ENCODE measurements at regions not wholly inside any gene's neighbourhood (a gene's known extent, or its start where the extent isn't known, plus 50 kb on each side); places are given as distances from the start of the nearest gene placed in this dataset.

DNA sequence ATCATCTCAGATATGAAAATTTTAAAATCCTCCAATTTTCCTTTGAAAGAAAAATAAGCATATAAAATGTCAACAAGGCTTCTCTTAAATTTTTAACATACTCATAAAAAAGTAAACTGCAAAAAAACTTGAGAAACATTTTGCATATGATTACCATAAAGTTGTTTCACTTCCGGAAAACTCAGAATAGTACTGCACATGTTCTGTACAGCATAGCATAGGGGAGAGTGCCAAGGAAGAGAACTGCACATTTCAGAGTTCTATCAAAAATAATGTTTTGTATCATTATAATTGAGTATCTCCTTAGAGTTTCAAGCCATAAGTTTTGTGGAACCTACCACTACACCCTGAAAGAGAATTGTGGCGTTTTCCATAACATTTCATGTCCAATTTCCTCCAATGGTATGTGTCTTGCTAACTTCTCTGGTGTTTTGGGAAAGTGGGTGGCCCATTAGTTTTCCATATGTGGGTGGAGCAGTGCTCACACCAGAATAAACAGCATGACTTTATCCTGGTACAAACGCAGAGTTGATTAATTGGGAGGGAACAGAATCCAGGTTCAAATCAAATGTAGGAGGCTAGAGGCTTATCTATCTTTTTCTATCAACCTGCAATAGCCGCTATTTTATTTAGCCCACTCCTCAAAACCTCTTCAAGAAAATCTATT, 430.9 kb downstream of the LMO4 start:
- in situ Hi-C loops (cut with HindIII; ENCODE audit: low pct_unique_long_range_greater_than_20kb, low sequenced_read_pairs): no loop called here
- DNase-seq (ENCODE audit: low read depth, low spot score): no peak

DNA sequence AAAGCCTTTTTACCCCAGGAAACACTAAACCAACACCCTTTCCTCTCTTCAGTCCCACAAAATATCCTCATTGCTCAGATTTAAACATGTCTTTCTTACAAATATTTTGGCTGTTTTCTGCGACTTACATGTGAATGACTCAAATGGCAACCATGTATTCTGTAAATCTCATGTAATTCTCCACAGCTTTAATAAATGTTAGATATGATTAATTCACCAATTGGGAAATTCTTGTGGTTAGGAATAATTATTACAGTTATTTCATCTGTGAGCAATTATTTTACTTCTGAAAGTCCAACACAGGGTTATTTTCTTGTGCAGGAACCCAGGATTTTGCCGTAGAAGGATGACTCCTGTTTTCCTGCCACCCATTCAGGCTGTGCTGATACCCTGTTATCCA, 431.5 kb downstream of the LMO4 start:
- DNase-seq (ENCODE audit: low read depth, low spot score): no peak
- in situ Hi-C loops (cut with HindIII; ENCODE audit: low pct_unique_long_range_greater_than_20kb, low sequenced_read_pairs): no loop called here

DNA sequence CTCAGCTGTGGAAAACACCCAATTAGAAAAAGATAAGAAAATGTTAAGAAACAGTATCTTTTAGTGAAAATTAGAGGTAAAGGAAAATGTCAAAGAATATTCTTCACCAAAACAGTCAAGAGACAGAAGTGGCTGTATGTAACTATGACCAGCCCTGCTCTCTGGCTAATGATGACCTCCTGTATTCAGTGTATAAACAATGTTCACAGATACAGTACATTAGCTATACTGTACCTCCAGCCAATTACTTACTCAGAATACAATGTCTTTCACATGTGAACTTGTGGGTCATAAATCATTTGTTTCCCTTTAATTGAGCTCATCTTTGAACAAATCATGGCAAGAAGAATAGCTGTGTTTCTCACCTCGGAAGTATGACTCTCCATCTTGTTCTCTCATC, 432.0 kb downstream of the LMO4 start:
- in situ Hi-C loops (cut with HindIII; ENCODE audit: low pct_unique_long_range_greater_than_20kb, low sequenced_read_pairs): no loop called here
- DNase-seq (ENCODE audit: low read depth, low spot score): no peak

DNA sequence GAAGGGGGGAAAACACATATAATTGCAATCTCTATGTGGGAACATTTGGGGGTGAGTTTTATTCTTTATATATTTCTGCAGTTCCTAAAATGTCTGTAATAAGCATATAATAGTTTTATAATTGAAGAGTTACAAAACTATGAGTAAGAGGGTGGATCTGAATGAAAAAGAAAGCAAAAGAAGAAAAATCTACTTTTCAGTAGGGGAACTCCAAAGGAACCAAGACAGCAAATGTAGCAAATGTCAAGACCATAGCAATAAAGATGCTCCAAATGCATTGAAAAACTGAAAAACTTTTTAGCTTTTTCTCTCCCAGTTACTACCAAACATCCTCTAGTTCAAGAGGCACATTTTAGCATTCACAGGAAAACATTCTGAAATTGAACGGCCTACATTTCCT, 434.8 kb downstream of the LMO4 start:
- in situ Hi-C loops (cut with HindIII; ENCODE audit: low pct_unique_long_range_greater_than_20kb, low sequenced_read_pairs): no loop called here
- DNase-seq (ENCODE audit: low read depth, low spot score): no peak

DNA sequence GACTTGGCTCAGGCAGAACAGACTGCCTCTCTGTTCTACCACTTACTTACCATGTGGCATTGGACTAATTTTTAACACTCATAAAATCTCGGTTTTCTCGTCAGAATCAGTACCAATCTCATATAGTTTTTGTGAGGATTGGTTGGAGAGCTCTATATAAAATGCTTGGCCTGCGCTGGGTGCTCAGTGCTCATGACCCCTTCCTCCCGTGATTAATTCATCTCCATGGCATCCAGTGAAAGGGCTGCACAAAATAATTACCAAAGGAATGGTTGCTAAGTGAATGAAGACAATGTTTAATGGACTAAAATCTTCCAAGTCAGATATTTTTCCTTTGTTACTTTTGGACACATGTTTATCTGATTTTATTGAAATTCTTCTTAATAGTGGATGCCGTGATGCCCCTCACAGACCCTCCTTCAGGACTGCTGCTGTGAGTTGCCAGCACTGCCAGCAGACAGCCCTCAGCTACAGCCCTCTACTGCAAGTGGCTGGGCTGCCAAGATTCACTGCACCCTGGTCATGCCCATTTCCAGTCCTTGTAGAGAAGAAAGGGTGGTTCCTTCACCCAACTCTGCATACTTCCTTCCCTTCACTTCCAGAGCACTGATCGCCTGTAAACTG, 436.5 kb downstream of the LMO4 start:
- no peak for DNase-seq (ENCODE audit: low read depth, low spot score)
- in situ Hi-C loops (cut with HindIII; ENCODE audit: low pct_unique_long_range_greater_than_20kb, low sequenced_read_pairs): no loop called here

DNA sequence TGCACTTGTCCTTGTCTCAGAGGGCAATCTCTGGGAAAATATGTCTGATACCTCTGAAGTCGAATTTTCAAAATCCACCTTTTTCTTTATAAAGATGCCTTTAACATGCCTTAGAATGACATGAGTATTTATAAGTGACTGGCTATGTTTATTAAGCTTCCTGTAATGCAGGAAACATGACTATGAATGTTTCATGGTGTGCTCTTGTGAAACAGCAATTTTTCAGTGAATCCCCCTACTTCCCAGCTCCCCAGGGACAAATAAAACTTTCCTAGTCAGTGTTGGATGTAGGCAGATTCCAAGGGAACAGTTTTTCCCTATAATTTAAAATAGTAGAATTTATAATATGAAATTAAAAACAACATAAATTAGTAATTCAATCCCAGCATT, 437.0 kb downstream of the LMO4 start:
- in situ Hi-C loops (cut with HindIII; ENCODE audit: low pct_unique_long_range_greater_than_20kb, low sequenced_read_pairs): no loop called here
- no peak for DNase-seq (ENCODE audit: low read depth, low spot score)

DNA sequence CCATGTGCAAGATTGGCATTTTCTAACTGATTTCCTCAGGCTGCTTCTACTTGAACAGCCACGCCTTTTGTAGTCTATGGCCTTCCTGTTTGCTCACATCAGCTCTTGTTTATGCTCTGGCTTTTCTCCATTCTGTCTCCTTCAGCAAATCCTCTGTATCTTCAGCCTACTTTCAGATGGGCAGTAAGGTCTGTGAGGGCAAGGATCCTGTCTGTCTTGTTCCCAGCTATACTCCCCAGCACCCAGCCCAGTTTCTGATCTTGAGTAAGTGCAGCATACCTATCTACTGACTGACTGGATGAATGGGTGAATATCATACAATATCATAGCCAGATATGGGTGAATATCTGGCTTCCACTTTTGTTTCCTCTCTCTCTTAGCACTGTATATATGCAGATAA, 438.1 kb downstream of the LMO4 start:
- DNase-seq (ENCODE audit: low read depth, low spot score): no peak
- in situ Hi-C loops (cut with HindIII; ENCODE audit: low pct_unique_long_range_greater_than_20kb, low sequenced_read_pairs): no loop called here

DNA sequence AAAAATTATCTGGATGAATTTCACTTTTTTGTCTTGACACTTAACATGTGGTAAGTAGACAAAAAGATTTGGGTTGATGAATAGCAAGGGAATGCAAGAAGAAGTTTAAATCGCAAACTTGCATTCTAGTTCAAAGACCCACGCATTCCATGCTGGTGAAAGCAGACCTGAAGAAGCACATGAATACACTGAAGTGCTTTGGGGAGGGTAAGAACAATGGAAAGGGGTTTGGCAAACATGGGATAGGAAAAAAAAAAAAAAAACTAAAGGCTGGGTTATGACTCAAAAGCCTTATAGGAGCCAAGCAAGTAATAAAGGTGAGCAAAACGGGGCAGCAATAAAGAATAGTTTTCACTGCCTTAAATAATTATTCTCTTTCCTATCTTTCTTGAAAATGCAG, 450.2 kb downstream of the LMO4 start:
- no peak for DNase-seq (ENCODE audit: low read depth, low spot score)
- in situ Hi-C loops (cut with HindIII; ENCODE audit: low pct_unique_long_range_greater_than_20kb, low sequenced_read_pairs): no loop called here

DNA sequence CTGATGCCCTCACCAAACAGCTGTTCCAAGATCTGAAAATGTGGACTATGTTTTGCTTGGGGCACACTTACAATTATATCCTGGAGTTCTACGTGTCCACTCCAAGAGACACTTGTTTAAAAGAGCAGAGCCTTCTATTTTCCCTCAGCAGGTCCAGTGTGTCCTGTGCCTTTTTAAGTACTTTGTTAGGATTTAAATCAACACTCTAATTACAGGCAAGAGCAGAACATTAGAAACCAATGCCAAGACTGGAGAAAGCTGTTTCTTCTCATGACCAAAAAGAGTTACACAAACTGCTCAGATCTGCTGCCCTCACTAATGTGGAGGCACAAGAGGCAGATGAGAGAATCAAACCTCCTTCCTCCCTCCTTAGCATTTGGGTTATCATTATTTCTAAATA, 452.9 kb downstream of the LMO4 start:
- in situ Hi-C loops (cut with HindIII; ENCODE audit: low pct_unique_long_range_greater_than_20kb, low sequenced_read_pairs): no loop called here
- no peak for DNase-seq (ENCODE audit: low read depth, low spot score)

DNA sequence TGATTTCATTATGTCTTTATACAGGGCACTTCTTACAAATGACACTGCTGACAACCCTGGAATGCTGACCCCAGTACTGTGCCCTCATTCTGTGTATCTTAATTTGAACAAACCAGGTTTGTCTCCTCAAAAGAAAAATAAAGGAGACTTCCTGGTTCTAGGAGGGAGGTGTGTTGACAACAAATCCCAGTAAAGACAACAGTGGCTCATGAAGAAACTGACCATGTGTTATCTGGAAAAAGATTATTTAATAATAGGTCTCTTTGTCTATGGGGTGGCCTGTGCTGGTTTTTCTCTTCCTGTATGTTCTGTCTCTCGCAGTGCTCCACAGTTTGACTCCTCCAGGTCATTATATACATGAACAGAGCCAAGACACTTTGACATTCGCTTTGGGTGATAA, 454.6 kb downstream of the LMO4 start:
- DNase-seq (ENCODE audit: low read depth, low spot score): no peak
- in situ Hi-C loops (cut with HindIII; ENCODE audit: low pct_unique_long_range_greater_than_20kb, low sequenced_read_pairs): no loop called here

DNA sequence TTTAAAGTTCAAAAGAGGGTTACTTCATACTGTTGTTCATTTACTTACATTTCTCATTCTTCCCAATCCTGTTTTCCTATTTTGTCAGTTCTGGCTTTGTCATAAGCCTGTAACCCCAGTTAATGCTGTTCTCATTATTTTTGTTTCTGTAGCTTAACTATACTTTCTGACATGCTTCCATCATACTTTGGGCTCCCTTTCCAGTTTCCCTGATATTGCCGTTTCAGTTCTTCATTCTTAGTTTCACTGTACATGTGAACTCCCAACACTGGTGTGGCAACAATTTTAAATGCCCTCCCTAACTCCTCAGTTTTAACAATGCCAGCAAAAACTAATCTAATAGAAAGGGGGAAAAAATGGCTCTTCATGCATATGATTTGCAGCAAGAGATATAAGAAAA, 456.7 kb downstream of the LMO4 start:
- in situ Hi-C loops (cut with HindIII; ENCODE audit: low pct_unique_long_range_greater_than_20kb, low sequenced_read_pairs): no loop called here
- no peak for DNase-seq (ENCODE audit: low read depth, low spot score)

DNA sequence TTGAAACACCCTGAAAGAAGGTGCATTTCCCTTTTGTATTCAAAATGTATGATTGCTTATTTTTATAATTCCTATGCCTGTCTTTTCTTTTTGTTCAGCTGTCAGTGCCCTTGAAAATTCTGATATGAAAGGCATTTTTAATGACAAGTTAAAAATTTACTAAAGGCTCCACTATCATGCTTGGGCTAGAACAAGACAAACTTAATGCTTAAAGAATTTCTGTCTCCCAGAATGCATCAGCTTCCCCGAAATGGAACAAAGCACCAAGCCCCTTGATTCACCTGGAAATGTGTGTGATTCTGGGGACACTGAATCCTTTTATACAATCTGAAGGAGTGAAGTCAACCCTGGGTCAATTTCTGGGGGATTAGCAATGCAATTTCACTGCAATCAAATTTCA, 457.5 kb downstream of the LMO4 start:
- in situ Hi-C loops (cut with HindIII; ENCODE audit: low pct_unique_long_range_greater_than_20kb, low sequenced_read_pairs): no loop called here
- DNase-seq (ENCODE audit: low read depth, low spot score): no peak

DNA sequence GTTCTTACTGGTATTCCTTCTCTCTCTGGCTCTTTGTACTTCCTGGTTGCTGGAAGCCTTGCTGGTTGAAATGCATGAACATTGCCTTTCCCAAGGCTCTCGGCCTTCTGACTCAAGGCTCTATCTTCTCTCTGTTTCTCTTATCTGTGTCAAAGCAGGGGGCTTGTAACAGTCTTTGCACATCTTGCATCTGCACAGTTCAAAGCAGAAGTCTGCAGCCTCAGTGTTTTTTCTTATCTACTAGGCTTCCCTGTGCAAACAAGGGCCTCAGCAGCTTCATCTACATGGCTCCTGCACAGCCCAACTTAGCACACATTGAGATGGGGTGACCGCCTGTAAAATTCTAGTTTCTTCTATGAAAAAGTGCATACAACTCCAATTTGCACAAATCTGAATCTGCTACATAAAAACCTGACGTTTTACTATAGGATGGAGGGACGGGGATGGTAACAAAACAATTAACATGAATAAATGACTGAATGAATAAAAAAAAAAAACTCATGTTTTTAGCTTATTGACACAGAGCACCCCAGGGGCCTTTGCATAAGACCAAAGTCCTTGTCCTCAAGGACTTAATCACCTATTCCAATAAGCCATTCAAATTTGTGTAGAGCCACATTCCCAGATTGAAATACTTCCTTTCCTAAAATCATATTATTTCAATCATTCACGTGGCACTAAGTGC, 458.3 kb downstream of the LMO4 start:
- no peak for DNase-seq (ENCODE audit: low read depth, low spot score)
- in situ Hi-C loops (cut with HindIII; ENCODE audit: low pct_unique_long_range_greater_than_20kb, low sequenced_read_pairs): no loop called here

DNA sequence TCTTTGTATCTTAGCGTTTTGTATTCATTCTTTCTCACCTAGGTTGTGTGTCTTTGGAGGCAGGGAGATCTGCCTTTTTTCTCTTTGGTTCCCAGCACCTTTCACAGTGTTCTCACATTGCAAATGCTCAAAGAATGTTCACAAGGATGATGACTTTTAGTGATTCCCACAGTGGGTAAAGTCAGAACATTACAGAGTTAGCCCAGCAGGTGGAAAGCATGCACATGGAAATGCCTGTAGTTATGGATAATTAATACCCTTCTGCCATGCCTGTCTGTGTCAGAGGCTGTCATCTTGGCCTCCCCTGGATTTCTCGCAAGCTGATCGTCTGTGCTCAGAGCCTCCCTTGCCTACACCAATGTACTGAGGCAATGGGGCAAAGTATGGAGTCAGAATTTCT, 458.9 kb downstream of the LMO4 start:
- no peak for DNase-seq (ENCODE audit: low read depth, low spot score)
- in situ Hi-C loops (cut with HindIII; ENCODE audit: low pct_unique_long_range_greater_than_20kb, low sequenced_read_pairs): no loop called here

DNA sequence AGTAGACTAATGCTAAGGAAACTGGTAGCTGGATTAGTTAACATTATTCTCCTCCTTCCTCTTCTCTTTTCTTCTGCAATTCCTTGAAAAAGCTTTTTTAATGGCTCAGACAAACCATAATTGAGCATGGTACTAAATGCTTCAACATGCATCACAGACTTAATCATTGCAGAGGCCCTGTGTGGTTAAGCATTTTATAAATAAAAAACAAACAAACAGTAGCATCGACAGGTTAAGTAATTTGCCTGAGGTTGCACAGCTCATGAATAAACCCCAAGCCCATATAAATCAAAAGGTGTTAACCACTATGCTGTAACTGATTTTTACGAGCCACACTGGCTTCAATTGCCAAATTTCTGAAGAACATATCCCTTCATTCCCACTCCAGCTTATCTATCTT, 462.1 kb downstream of the LMO4 start:
- in situ Hi-C loops (cut with HindIII; ENCODE audit: low pct_unique_long_range_greater_than_20kb, low sequenced_read_pairs): no loop called here
- no peak for DNase-seq (ENCODE audit: low read depth, low spot score)

DNA sequence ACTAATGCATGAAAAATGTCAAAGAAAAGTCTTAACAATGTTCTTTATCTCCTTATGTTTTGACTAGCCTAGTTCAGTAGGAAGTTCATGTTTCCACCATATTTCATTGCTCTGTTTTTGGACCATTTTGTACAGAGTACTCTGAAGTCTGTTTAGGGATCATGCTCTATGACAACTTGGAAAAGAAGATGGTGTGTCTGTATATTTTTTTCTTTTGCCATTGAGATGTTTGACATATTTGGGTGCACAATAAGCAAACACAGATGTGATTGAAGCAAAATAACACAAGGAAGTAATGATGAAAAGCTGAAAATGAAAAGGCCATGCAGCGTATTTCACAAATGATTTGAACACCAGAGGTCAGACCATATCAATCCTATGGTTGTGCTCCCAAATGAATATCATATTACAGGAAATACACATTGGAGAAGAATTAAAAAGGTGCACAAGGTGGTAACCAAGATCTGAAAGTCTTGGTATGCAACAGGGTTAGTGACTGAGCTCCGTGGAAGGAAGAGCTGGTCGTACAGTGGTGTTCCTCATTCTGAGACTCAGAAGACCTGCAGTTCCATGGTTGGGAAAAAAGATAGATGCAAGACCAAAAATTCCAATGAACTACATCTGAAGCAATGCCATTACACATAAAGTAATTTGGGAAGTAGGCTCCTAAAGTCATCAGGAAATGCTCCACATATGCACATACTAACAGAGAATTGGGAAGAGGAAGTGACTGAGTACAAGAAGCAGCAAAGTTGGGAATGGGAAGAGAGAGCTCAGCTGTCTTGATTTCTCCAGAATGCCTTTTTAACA, 463.5 kb downstream of the LMO4 start:
- no peak for DNase-seq (ENCODE audit: low read depth, low spot score)

DNA sequence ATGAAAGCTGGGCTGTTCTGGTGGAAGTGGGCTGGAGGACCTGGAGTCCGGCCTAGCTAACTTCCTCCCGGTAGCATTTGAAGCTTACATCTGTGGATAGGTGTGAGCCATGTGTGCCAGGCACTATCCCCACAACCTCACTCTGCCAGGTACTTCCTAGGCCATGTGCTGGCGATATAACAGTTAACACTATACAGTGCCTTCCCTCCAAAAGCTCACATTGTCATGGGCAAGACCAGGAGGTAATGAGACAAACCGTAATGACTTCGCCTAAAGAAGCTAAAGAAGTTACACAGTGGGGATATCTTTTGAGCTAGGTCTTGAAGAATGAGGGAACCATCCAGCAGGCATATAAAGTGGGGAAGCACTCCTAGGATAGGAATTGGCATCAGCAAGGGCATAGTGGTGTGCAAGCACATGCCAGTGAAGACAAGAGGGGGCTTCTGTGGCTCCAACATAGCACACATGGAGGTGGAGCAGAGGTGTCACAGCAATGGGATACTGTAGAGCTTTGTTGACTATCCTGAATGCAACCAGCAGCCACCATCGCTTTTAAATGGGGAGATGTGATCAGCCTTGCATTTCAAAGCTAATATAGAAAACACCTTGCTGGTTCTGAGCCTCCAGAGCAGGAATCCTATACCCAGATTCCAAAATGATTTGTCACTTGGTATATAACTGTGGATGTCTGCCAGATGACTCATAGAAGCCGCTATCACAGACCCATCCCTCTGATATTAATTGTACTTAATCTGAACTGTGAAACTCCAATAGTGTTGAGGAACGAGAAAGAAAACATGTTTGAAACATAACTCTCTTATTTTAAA, 466.3 kb downstream of the LMO4 start:
- in situ Hi-C loops (cut with HindIII; ENCODE audit: low pct_unique_long_range_greater_than_20kb, low sequenced_read_pairs): no loop called here
- DNase-seq (ENCODE audit: low read depth, low spot score): no peak

More for the DNA sequence above, 463.5 kb downstream of the LMO4 start:
- in situ Hi-C loops (cut with HindIII; ENCODE audit: low pct_unique_long_range_greater_than_20kb, low sequenced_read_pairs): no loop called here

All from SK-MEL-5 (cell line).